ENCODE measurements at regions not wholly inside any gene's neighbourhood (a gene's known extent, or its start where the extent isn't known, plus 50 kb on each side); places are given as distances from the start of the nearest gene placed in this dataset.

GRCh38 chr16:75927810-75928209 is 201.5 kb upstream of the CPHXL start:
- no peak overlapping the region for H3K27ac ChIP-seq (ENCODE audit: low read depth, low read length)
- no peak overlapping the region for H3K4me2 ChIP-seq (ENCODE audit: low read length)
- TF ChIP-seq EZH2 (IDR thresholded peaks at IDR 0.05; ENCODE audit: insufficient read depth, low read length) (no peak), CTCF (IDR thresholded peaks at IDR 0.05; ENCODE audit: insufficient read depth, low read depth, low read length) (no peak)
- no peaks in the 10 kb centered on the region for H3K36me3 Mint-ChIP-seq (ENCODE audit: low read depth, unreplicated experiment)
- H3K4me3 ChIP-seq (ENCODE audit: insufficient read depth, low read depth, low read length) = no peak overlapping the region
- H4K20me1 ChIP-seq (ENCODE audit: insufficient read depth, low read length) = no peaks in the 10 kb centered on the region
- H3K4me3 Mint-ChIP-seq (ENCODE audit: unreplicated experiment) = no peak overlapping the region
- no peaks in the 10 kb centered on the region for H3K79me2 ChIP-seq (ENCODE audit: insufficient read depth, low read length)
- no peaks in the 10 kb centered on the region for H3K4me1 ChIP-seq (ENCODE audit: insufficient read depth, low read length)
- H3K27me3 ChIP-seq (ENCODE audit: insufficient read depth, low read length) = no peaks in the 10 kb centered on the region
- H3K27ac Mint-ChIP-seq (ENCODE audit: unreplicated experiment) = peak overlapping the region; percentile 34
- no peaks in the 10 kb centered on the region for H3K36me3 ChIP-seq (ENCODE audit: insufficient read depth, low read length)
- no peaks in the 10 kb centered on the region for H3K4me1 Mint-ChIP-seq (ENCODE audit: low read depth, unreplicated experiment)
- no peak overlapping the region for H2AFZ ChIP-seq (ENCODE audit: low read depth, low read length)
- H3K9me3 Mint-ChIP-seq (ENCODE audit: unreplicated experiment) = no peaks in the 10 kb centered on the region
- DNase-seq (ENCODE audit: low read depth) (no peak), FAIRE-seq (no peak)
- H3K9ac ChIP-seq (ENCODE audit: low read length) = no peak overlapping the region
- no peaks in the 10 kb centered on the region for H3K9me3 ChIP-seq (ENCODE audit: insufficient read depth, low read depth, low read length)
- peaks cover 7% of the 10 kb centered on the region for H3K27me3 Mint-ChIP-seq (ENCODE audit: low read depth, unreplicated experiment)

- TF ChIP-seq CTCF (IDR thresholded peaks at IDR 0.05; ENCODE audit: insufficient read depth, low read depth, low read length) (no peak), EZH2 (IDR thresholded peaks at IDR 0.05; ENCODE audit: insufficient read depth, low read length) (no peak)
- Histone ChIP-seq H2AFZ (ENCODE audit: low read depth, low read length) (no peak overlapping the region), H3K27ac (ENCODE audit: low read depth, low read length) (no peak overlapping the region), H3K4me1 (ENCODE audit: insufficient read depth, low read length) (no peaks in the 10 kb centered on the region), H3K36me3 (ENCODE audit: insufficient read depth, low read length) (no peaks in the 10 kb centered on the region), H3K79me2 (ENCODE audit: insufficient read depth, low read length) (no peaks in the 10 kb centered on the region), H3K9ac (ENCODE audit: low read length) (no peak overlapping the region), H3K27me3 (ENCODE audit: insufficient read depth, low read length) (no peaks in the 10 kb centered on the region), H3K4me3 (ENCODE audit: insufficient read depth, low read depth, low read length) (no peak overlapping the region), H3K9me3 (ENCODE audit: insufficient read depth, low read depth, low read length) (no peaks in the 10 kb centered on the region), H4K20me1 (ENCODE audit: insufficient read depth, low read length) (no peaks in the 10 kb centered on the region), H3K4me2 (ENCODE audit: low read length) (no peak overlapping the region)
- H3K9me3 Mint-ChIP-seq (ENCODE audit: unreplicated experiment) = no peaks in the 10 kb centered on the region
- H3K36me3 Mint-ChIP-seq (ENCODE audit: low read depth, unreplicated experiment) = no peaks in the 10 kb centered on the region
- FAIRE-seq (no peak), DNase-seq (ENCODE audit: low read depth) (peak; percentile 26)
- no peak overlapping the region for H3K4me3 Mint-ChIP-seq (ENCODE audit: unreplicated experiment)
- peak overlapping the region; percentile 34 for H3K27ac Mint-ChIP-seq (ENCODE audit: unreplicated experiment)
- H3K27me3 Mint-ChIP-seq (ENCODE audit: low read depth, unreplicated experiment) = peaks cover 7% of the 10 kb centered on the region
- H3K4me1 Mint-ChIP-seq (ENCODE audit: low read depth, unreplicated experiment) = no peaks in the 10 kb centered on the region
Observed at GRCh38 chr16:75928295-75928694, 202.0 kb upstream of the CPHXL start.

GRCh38 chr16:75929046-75929445 is 202.8 kb upstream of the CPHXL start:
- H2AFZ ChIP-seq (ENCODE audit: low read depth, low read length) = no peak overlapping the region
- TF ChIP-seq EZH2 (IDR thresholded peaks at IDR 0.05; ENCODE audit: insufficient read depth, low read length) (no peak), CTCF (IDR thresholded peaks at IDR 0.05; ENCODE audit: insufficient read depth, low read depth, low read length) (no peak)
- no peak overlapping the region for H3K4me2 ChIP-seq (ENCODE audit: low read length)
- Mint-ChIP-seq H3K9me3 (ENCODE audit: unreplicated experiment) (no peaks in the 10 kb centered on the region), H3K27me3 (ENCODE audit: low read depth, unreplicated experiment) (peaks cover 7% of the 10 kb centered on the region), H3K27ac (ENCODE audit: unreplicated experiment) (no peak overlapping the region), H3K4me3 (ENCODE audit: unreplicated experiment) (no peak overlapping the region), H3K4me1 (ENCODE audit: low read depth, unreplicated experiment) (no peaks in the 10 kb centered on the region), H3K36me3 (ENCODE audit: low read depth, unreplicated experiment) (no peaks in the 10 kb centered on the region)
- no peaks in the 10 kb centered on the region for H4K20me1 ChIP-seq (ENCODE audit: insufficient read depth, low read length)
- no peak overlapping the region for H3K9ac ChIP-seq (ENCODE audit: low read length)
- no peak overlapping the region for H3K27ac ChIP-seq (ENCODE audit: low read depth, low read length)
- no peak overlapping the region for H3K4me3 ChIP-seq (ENCODE audit: insufficient read depth, low read depth, low read length)
- no peaks in the 10 kb centered on the region for H3K9me3 ChIP-seq (ENCODE audit: insufficient read depth, low read depth, low read length)
- H3K27me3 ChIP-seq (ENCODE audit: insufficient read depth, low read length) = no peaks in the 10 kb centered on the region
- no peaks in the 10 kb centered on the region for H3K36me3 ChIP-seq (ENCODE audit: insufficient read depth, low read length)
- no peaks in the 10 kb centered on the region for H3K4me1 ChIP-seq (ENCODE audit: insufficient read depth, low read length)
- peak; percentile 12 for DNase-seq (ENCODE audit: low read depth)
- no peaks in the 10 kb centered on the region for H3K79me2 ChIP-seq (ENCODE audit: insufficient read depth, low read length)
- no peak for FAIRE-seq

All from astrocyte (in vitro differentiated cells and primary cell).